ENCODE measurements at regions not wholly inside any gene's neighbourhood (a gene's known extent, or its start where the extent isn't known, plus 50 kb on each side); places are given as distances from the start of the nearest gene placed in this dataset.

DNA sequence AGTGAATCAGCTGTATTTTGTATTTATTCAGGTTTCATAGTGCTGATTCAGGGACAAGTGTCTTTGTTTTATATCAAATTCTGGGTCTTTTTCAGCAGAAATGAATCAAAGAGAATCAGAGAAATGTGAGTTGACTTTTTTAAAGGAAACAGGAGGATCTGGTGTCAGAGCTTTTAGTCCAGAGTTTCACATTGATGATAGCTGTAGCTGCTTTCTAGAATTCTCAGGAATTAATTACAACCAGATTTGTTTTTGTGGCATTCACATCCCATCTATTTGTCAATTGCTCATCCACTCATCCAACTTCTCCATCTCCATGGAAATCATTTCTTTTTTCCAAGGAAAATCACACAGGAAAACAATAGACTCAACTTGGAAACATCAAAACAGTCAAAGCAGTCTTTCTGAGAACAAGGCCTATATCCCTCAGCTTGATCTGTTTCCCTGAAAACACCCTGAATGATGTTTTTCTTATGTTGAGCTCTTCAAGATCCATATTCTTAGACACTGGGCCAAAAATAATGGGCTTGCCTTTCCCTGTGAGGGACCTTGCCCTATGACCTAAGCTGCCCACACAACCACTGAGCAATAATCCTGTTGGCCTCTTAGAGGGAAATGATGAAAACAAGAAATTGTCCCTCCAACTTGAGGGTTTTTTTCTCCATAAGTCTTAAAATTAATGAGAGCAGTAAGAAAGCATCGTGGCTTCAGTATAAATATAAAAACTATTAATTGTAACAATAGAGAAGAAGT, 249.5 kb upstream of the FN1 start:
- no peak for DNase-seq (ENCODE audit: low spot score)

DNA sequence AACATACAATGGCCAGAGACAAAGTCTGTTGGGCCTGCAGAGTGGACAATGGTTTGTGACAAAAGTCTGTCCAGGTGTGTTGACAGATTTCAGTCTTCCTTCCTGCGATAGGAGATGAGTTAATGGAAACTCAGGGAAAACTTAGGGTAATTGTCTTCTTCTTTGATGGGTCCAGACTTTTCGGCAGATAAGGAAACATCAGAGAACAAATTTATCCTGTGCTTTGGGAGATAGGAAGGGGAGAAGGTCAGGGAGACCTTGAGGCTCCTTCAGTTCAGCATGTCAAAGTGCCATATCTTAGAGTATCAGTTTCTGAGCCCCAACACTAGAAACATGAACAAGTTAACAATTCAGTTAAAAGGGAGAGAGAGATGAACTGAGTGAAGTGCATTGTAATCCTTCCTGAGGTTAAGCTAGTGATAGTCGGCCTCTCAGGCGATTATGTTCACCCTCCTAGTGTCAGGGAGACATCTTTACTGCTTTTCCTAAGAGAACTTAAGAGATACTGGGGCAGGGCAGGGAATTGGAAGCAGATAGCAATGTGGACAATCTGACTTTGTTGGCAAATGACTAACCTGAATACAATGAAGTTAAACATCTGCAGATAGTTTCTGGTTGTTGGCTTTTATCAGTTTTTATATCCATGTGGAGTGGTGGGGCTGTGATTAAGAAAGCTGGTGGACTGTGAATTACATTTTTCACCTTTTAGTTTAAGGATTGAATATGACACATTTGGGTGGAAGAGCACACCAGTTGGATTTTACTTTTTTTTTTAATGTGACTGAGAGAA, 248.8 kb upstream of the FN1 start:
- DNase-seq (ENCODE audit: low spot score) = no peak

DNA sequence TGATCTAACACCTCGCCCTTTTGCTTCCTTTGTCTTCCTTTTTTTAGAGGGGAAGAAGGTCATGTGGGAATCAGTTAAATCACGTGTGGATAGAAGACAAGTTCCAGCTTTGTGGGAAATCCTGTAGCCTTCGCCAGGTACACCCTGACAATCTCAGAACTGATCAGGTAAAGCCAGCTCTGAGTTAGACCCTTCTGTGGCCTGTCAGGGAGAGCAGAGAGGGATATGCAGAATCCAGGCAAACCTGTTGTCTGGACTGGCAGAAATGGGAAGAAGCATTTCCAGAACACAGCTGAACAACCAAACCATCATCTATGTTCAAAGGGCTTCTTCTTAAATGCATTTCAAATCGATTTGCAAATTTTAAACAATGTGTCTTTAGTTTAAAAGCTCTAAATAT, 247.4 kb upstream of the FN1 start:
- DNase-seq (ENCODE audit: low spot score) = no peak

DNA sequence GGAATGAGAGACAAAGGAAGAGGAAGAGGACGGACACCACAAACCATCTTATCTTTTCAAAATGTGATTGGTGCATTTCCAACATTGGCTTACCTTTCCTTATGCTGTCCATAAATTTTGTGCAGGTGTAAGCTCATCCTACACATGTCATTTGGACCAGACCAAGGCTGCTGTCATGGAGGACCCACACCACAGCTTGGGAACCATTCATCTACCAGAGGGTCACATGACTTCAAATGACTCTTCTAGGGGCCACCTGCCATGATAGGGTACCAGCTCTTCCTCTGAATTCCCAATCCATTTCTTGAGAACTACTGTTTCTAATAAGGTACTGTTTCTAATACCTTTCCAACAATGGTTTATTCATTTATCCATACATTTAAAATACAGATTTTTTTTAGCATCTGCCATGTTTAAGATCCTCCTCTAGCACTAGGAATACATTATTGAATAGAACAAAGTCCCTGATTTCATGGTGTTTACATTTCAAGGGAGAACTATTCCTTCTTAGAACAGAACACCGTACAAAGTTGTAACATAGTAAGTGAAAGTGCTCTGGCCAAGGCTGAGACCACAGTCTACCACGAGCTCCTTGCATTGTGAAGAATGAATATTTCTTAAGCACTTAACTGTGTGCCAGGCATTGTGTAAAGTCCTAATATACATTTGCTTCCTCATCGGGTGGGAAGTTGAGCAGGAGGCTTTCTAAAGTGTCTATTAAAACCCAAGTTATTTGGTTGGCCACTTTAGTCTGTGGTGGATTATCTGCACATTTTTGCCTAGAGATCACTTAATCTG, 246.1 kb upstream of the FN1 start:
- DNase-seq (ENCODE audit: low spot score) = no peak

DNA sequence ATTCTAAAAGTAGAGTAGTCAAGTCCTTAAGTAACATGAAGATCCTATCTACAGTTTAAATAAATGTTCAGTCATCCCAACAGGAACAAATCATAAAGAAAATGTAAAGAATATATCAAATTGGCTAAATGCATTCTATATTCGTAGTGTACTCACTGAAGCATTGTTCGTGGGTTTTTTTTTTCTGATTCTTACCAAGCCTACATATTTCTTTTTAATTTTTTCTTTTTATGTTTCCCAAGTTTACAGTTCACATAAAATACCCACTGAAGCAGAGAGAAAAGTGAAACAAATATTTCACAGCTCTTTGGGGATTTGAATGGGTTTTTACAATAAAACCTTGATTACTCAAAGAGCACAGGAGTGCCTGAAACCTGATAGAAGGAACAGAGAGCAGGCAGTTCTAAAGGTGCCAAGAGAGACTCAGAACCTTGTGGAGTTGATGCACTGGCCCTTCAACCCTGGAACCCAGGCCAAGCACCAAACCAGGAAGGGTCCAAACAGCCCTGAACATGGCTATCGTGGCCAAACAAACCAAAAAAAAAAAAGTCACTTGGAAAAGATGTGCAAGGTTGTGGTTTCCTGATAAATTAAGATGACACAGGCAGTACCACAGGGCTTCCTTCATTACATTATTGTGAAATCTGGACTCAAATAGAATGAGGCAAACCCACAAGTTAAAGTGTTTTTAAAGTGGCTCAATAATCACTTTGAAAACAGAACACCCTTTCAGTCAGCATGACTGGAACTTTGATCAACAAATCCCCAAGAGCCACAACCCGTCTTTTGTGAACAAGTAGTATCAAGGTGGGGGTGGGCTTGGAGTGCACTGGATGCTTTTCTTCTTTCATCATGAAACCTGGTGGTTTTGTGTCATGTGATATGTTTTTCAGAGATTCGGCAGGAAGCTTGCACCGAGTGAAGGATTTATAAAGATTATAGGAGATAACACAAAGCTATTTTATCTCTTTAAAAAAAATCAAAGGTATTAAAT, 245.0 kb upstream of the FN1 start:
- DNase-seq (ENCODE audit: low spot score) = no peak

DNA sequence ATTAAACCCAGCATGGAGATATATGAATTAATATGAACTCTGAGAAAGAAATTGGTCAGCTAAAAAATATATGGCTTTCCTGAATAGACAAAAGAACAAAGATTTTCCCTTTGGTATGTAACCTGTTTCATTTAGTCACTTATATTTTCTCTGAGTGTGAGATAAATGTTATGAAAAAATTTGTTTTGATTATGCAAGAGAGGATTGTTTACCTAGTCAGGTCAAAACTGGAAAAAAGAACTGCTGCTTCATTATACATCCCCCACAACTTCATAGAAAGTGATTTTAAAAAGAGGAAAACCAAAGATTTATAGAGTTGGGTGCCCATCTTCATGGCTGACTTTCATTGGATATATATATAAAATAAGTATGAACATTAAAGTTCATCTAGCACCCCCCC, 242.2 kb upstream of the FN1 start:
- no peak for DNase-seq (ENCODE audit: low spot score)

DNA sequence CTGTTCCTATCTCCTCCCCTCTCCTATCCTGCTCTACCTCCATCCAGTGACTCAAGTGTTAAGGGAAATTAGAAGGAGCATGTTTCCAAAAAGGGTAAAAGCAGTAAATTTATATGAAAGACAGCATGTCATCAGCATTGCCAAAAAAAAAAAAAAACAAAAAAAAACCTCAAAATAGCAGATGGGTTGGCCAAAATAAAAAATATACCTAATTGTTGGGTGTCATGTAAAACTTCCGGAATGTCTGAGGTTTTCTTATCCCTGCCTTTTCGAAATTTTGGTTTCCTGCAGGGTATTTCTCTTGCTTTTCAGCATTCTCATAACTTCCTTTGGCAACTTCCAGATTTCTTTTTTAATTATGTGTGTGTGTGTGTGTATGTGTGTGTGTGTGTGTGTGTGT, 241.6 kb upstream of the FN1 start:
- DNase-seq (ENCODE audit: low spot score) = no peak

DNA sequence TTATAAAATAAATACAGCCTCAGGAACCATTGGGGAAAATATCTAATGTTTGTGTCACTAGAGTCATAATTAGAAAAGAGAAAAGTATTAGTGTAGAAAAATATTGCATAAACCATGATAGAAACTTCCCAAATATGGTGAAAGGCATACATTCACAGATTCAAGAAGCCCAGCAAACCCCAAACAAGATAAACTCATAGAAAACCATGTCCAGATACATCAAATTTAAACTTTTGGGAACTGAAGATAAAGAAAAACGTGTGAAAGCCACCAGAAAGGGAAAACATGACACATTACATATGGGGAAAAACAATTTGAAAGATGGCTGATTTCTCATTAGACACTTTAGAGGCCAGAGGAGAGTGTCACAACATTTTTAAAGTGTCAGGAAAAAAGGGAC, 236.5 kb upstream of the FN1 start:
- no peak for DNase-seq (ENCODE audit: low spot score)

DNA sequence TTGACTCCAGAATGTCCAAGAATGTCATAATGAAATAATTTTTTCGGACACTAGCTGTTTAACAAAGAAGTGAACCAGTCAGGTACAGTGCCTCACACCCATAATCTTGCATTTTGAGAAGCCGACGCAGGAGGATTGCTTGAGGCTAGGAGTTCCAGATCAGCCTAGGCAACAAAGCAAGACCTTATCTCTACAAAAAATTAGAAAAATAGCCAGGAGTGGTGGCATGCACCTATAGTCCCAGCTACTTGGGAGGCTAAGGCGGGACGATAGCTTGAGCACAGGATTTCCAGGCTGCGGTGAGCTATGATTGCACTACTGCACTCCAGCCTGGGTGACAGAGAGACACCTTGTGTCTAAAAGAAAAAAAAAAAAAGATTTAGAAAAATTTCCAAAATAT, 235.8 kb upstream of the FN1 start:
- DNase-seq (ENCODE audit: low spot score) = no peak

DNA sequence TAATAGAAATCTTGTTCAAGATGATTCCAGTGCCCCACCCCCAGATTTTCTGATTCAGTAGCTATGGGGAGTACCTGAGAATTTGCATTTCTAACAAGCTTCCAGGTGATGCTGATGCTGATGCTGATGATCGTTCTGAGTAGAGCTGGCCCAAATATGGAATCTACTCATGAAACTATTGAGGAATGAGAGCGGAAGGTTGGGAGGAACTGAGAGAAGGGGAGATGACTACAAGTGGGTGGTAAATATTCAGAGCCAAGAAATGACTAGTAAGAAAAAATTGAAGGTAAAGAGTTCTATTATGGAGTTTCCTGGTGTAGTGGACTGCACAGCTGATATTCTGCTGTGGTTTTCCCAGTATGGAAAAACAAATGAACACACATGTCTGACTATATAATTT, 235.4 kb upstream of the FN1 start:
- no peak for DNase-seq (ENCODE audit: low spot score)

DNA sequence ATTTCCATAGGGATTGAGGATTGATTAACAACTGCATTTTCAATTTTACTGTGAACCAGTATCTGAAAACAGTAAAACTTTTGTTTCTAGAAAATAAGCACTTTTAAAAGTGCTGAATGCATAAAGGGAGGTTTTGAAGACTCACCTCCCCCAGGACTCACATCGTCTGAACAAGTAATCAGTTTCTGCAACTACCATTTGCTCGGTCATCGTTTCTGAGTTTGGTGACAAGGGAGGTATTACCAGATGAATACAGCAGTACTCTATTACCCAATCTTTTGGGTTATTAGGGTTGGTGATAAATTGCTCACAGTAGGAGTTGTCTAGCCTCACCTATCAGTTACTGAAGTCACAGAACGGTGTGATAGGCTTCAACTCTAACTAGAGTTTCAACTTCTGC, 234.5 kb upstream of the FN1 start:
- no peak for DNase-seq (ENCODE audit: low spot score)

DNA sequence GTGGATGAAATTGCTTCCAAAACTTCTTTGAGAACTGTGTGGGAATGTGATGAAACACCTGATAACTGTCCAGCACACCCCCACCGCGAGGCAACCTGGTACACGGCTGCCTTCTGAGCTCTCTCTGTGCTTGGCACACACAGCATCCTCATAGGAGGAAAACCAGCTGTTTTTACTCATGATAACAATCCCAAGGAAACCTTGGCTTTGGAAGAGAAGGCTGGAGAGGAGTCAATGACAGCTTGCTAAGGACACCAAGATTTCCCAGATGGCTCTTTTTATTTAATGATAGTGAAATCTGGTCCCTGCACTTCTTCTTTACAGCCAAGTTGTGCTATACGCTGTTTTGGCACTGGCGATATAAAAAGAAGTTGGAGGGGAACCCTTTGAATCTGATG, 232.5 kb upstream of the FN1 start:
- no peak for DNase-seq (ENCODE audit: low spot score)

DNA sequence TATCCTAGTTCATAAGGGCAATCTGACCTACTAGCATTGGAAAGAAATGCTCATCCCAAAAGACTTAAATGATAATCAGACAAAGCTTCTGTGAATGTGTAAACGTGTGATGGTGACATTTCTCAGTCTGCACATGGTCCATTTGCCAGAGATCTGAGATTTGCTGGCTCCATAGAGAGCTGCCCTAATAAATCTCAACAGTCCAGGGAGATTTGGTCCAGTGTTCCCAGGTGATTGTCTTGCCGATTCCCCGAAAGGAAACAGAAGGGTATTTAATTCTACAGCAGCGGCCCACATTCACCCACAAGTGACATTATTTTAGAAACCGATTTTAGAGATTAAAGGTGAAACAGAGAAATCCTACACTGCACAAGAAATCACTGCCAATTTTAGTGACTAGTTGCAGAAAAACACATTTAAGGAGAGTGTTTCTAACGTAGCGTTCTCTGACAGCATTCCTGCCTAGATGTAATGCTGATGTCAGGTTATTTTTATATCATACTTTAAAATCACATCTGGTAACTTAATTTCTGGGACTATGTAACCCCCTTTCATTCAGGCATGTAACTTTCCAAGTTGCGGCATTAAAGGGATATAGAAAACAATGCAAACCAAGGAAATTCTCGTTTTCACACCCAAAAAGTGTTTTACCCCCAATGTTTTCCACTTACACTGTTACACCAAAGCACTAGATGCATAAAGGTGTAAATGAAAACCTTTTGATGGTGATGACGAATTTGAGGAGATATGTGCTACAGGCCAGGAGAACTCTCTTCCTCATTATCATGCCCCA, 231.9 kb upstream of the FN1 start:
- DNase-seq (ENCODE audit: low spot score) = no peak

DNA sequence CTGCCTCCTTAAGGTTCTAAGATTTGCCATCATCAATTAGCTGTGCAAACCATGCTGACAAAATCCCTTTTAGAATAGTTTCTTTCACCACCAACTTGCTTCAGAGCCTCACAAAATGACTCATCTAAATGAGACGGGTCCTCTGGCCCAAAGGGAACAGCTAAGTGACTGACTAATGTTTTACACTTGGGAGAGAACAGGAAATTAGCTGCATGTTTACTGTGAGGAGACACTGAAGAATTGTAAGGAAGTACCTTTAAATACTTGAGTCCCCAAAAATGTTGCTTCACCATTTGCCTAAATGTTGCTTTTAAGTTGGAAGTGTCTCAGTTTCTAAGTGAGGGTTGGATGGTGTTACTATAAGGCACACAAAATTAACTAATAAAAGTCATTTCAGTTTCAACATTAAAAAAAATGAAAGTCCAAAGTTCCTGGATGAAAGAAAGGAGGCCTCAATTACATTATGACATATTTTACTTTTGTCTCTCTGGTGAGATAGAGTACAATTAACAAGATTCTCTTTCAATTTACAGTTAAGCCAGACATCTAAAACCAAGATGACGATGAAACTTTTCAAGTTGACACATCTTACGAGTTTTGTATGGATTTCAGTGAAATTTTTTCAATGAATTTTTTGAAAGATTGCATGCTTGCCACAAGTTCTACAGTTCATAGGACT, 229.1 kb upstream of the FN1 start:
- DNase-seq (ENCODE audit: low spot score) = peak; percentile 82

DNA sequence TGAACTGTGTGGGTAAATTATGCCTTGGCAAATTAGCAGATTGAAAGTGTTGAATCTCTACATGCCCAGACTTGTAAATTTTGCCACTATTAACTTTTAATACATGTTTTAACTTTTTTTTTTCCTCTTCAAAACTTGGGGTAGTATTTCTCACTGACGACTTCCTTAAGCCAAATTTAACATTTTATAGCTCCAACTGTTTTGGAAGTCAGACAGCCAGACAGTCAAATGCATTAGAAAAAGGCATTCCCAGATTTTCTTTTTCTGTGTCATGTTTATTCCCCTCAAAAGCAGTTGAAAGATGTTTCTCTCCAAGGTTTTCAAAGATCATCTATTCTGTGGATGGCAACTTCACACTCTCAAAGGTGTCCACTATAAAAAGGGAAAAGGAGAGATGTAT, 226.8 kb upstream of the FN1 start:
- no peak for DNase-seq (ENCODE audit: low spot score)

DNA sequence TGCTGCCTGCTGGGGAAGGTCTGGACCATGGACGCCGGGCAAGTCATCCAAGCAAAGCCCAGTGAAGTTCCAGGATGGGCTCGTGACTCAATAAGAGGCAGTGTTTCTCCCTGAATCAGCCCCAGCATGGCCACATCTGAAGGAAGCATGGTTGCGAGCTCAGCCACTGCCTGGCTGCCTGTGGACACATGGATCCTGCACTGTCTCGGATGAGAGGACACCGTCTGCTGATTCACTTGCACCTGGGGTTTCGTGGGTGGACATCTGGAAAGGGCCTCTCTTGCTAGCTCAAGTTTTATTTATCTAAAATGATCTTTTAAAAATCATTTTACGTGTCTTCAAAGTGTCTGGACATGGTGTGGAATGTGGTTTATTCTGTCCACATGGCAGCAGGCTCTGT, 224.8 kb upstream of the FN1 start:
- DNase-seq (ENCODE audit: low spot score) = no peak

DNA sequence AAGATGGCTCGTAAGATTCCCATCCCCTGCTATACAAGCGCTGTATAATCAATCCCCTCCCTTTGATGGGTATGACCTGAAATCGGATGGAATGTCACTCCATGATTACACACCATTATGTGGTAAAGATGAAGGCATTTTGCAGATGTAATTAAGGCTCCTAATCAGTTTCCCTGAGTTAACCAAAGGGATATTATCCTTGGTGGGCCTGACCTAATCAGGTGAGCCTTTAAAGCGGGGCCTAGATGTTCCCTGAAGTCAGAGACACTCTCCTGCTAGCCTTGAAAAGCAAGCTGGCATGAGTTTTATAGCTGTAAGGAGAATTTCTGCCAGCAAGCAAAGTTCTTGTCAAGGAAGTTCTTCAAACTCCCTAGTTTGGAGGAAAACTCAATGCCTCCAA, 223.8 kb upstream of the FN1 start:
- DNase-seq (ENCODE audit: low spot score) = no peak

DNA sequence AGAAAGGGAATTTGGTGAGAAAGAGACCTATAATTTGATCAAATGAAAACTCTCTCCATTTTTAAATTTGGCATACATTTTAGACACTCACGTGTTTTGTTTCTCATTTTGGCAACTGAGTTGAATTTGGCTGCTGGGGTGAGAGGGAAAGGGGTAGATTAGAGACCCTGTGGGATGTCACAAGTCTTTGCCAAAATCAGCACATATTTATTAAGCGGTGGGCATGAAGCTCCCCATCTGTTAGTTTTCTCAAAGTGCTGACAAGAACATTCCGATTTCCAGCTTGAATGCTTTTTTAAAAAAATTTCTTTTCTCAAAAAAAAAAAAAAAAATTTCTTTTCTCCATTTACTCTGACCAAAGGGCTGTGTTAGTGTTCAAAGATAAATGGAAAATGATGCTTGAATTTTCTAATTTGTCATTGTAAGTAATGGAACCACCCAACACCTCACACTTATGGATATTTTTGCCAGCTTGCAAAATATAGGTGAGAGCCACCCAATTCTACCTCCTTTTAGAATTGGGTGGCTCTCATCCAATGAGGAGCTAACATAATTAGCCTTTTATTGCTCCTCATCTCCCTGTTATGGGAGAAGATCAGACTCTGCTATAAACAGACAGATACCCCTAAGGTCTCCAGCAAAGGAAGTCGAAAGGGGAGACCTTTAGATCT, 222.9 kb upstream of the FN1 start:
- no peak for DNase-seq (ENCODE audit: low spot score)

DNA sequence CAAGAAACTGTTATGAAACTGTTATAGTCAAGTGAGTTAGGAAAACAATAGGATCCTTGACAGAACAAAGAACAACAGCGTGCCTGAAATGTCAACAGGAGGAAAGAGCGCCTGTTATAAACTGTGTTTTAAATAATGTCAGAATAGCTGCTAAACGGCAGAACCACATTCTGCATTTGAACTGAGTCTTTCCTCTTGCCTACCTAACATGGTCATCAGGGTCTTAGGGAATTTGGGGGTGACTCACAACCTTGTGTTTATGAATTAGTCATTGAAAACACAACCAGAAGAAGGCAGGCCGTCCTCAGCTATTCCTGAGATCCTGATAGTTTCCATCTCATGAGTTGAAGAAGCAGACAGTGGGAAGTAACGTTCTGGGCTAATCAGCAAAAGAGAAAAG, 222.0 kb upstream of the FN1 start:
- peak; percentile 55 for DNase-seq (ENCODE audit: low spot score)

Measured in RKO (cell line).